ENCODE measurements at regions not wholly inside any gene's neighbourhood (a gene's known extent, or its start where the extent isn't known, plus 50 kb on each side); places are given as distances from the start of the nearest gene placed in this dataset.

DNA sequence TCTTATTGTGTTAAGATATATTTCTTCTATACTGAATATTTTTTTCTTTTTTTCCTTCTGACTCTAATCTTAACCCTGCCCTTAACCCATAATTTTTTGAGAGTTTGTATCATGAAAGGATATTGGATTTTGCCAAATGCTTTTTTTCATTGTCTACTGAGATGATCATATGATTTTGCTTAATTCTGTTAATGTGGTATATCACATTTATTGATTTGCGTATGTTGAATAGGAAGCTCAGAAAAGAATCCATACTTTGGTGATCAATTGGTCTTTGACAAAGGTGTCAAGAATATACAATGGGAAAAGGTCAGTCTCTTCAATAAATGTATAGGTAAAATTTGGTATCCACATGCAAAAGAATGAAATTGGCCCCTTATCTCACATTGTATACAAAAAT is 588.8 kb upstream of the ADGRB3 start:
- no peak for TF ChIP-seq SPI1 (IDR thresholded peaks at IDR 0.05; ENCODE audit: low read depth, low read length)
- TF ChIP-seq POLR2A (IDR thresholded peaks at IDR 0.05; ENCODE audit: low read depth, low read length): no peak
- TF ChIP-seq POLR2AphosphoS5 (IDR thresholded peaks at IDR 0.05; ENCODE audit: low read depth, low read length): no peak

Measured in GM12891 (cell line).